GM21367 (cell line): ENCODE measurements at regions not wholly inside any gene's neighbourhood (a gene's known extent, or its start where the extent isn't known, plus 50 kb on each side); places are given as distances from the start of the nearest gene placed in this dataset.

ENCODE experiments used
- ATAC-seq: cut with Tn5 transposase; IDR thresholded peaks from one replicate; pipeline ENCODE4 v1.9.1; 2021; ENCODE audit not compliant: unreplicated experiment

DNA sequence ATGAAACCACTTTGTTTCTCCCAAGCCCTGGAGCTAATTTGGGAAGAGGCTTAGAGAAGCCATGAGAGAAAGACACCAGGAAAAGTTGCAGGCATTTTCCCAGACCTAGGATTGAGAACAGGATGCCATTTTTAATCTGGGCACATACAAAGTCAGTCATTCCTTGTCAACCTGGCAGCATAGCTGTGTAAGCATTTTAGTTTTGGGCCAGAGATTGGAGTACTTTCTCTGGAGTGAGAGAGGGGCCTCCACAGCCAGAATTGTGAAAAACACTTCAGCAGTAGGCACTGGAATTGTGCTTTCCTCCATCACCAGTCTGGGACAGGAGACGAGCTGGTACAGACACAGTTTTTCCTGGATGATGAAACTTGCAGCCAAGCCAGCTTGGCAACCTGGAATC lies 390.3 kb upstream of the DMAC1 start:
- ATAC-seq = no peak

DNA sequence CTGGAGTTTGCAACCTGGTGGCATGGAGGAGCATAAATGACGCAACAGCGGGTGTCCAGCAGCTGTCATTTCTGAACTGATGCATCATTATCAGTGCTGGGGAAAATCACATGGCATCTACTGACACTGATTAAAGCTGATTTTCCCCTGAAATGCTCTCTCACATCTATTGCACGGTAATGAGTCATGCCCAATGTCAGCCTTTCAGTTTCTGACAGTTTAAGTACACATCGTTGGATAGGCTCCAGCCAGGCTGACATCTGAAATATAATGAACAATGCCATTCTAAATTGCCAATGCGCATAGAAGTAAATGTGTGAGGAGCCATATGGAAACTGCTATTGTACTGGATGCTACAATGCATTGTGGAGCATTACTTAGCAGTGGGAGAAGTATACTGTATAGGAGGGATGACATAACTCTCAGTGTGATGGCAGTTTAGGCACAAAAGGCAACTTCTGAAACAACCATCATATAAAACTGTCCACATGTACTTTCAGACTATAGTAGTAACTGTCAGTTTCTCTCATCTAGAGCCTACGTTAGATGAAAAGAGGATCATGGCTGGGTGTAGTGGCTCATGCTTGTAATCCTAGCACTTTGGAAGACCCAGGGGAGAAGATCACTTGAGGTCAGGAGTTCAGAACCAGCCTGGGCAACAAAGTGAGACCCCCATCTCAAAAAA lies 389.3 kb upstream of the DMAC1 start:
- no peak for ATAC-seq

DNA sequence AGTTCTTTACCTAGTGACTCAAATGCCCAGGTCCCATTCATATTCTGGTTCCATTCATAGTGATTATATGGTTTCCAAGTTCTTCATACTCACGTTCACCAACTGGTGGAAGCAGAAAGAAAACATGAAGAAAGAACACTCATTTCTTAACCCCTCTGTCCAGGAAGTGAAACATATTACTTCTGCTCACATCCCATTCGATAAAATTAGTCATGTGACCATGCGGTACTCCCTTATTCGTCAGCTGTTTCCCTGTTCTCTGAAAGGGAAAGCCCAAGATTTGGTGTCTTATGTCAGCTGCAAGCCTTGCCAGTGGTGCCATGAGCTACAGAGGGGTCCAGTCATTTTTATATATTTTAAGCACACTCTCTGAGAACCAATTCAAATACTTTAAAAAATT lies 387.0 kb upstream of the DMAC1 start:
- ATAC-seq = no peak

DNA sequence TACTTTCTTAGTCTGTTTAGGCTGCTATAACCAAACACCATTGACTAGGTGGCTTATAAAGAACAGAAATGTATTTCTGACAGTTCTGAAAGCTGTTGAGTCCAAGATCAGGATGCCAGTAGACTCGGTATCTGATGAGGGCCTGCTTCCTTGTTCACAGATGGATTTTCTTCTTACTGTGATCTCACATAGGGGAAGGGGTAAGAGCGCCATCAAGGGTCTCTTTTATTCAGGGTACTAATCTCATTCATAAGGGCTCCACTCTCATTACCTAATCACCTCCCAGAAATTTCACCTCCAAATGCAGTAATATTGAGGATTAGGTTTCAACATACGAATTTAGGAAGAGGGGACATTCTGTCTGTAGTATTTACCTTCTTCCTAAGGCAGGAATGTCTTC lies 384.0 kb upstream of the DMAC1 start:
- ATAC-seq = no peak

DNA sequence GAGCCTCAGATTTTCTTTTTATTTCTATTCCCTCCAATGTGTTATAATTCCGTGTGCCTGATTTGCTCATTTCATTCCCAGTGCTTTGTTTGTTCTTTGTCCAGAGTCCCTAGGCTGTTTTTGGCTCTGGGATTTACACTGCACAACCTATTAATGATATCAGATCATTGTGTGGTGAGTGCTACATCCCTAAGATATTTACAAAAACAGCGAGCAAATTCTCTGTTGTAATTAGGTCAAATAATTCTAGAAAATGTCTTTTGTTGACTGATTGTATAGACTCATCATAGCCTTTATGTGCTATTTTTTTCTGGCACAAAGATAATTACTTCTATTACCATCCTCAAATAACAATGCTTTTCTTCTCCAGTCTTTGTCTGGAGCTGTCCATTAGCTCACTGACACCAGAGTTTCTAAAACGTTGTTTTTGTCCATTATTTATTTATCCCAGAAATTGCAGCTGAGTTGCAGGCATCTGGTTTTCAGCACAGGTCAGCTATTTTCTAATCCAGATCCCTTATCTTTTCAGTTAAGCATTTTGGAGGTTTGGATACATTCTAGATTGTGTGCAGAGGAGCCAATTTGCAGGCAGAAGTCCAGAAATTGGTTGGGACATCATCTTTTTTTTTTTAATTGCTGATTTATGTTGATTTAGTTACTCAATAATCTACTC lies 379.9 kb upstream of the DMAC1 start:
- no peak for ATAC-seq

DNA sequence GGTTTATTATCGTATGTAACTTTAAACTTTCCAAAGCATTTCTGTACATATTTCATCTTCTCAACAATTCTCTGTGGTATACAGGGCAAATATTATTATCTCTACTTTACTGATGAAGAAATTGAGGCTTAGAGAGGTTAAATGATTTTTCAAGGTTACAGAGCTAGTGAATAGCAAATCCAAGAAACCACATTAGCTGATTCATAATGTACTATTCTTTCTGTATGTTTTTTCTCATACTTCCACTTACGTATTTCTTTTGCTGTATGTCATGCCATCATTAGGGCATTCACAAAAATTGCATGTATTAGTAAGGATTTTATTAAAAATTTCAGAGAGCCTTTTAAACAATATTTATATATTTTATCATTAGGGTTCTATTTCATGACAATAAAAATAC lies 372.4 kb upstream of the DMAC1 start:
- ATAC-seq = no peak

DNA sequence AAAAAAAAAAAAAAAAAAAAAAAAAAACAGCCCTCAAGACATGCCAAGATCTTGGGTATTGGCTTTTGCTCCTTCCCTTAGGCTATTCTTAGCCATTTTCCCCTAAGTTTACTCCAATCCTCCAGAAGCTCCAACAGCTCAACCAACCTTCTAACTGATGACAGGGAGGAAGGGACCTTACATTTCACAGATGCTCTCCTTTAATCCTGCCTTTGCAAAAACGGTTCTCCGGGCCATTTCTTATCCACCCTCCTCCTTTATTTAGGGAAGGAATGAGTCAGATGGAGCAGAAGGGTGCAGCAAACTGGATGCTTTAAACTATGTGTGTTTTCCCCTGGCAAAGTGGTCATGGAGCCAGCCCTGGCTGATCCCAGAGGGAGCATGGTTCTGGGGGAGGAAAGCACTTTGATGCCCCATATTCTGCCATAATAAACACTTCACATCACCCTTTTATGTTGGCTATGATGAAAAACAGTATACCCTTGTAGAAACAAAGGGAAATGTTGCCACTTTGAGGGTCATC lies 369.4 kb upstream of the DMAC1 start:
- no peak for ATAC-seq

DNA sequence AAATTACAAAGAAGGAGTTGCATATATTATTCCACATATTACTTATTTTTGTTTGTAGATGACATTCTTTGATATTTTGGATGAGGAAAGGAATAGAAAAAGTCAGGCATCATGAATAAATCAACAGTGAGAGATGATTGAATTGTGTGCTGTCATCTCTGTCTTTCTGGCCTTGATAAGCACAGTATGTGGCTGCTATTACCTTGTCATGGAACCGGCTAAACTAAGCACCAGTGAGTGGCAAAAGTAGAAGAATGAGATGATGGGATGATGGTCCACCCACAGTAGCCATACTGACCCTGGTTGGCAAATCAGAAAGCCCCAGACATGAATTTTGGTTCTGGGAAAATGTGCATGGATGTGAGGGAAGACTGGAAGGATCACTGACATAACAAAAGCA lies 361.2 kb upstream of the DMAC1 start:
- no peak for ATAC-seq

DNA sequence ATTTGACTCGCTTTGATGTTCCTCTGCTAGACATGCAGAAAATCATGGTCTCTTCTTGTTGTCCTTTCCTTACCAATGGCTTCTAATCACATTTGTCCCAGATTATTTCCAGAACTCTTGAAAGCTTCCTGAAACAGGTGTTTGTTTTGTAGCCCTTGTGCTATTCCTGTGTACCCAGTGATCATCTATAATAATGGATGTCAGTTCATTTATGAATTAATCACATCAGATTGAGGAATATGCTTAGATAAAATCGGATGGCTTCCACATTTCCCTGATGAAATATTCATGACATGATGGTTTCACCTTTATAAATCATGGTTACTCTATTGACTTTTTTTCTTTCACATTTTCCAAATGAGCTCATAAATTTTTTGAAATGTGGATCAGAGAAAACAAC lies 359.0 kb upstream of the DMAC1 start:
- ATAC-seq = no peak

DNA sequence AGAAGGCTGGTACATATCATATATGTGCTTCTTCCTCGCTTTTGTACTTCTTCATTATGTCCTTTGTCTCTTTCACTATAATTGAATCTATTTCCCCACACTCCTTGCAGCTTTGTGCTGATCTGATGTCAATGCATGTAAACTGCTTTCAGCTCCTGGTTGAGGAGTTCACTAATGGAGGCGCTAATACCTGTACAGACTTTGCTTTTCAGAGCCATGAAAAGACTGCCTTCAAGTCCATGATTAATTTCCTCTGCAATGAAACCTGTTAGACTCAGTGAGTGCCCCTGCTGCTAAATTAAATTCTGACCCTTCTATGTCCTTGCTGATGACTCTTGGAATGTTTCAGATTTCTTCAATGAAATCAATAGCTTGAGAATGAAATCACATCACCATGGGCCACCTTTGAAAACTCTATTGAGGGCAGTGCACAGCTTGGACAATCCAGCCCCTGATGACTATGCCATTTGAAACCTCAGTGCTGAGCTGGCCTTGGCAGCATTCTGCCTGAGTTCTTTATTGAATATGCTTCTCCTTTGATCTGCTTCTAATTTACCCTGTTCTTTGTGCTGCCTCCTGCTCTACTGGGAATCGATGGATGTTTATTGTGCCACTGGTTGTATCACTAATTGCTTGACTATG lies 358.2 kb upstream of the DMAC1 start:
- ATAC-seq = no peak

DNA sequence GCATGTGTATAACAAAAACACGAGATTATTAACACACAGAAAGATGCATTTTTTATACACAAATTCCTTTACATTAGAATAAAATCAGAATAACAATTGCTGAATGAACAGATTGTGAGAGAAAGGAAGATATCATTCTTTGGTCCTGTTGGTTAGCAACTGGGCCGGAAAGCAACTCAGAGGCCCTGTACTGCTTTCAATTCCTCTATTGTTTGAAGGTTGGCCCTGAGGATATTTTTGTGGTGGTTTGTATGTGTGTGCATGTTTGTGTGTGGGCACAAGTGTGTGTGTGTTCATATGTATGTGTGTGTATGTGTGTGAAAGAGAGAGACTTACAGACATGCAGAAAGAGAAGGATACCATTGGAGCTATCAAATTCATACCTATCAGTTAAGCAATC lies 356.8 kb upstream of the DMAC1 start:
- no peak for ATAC-seq

DNA sequence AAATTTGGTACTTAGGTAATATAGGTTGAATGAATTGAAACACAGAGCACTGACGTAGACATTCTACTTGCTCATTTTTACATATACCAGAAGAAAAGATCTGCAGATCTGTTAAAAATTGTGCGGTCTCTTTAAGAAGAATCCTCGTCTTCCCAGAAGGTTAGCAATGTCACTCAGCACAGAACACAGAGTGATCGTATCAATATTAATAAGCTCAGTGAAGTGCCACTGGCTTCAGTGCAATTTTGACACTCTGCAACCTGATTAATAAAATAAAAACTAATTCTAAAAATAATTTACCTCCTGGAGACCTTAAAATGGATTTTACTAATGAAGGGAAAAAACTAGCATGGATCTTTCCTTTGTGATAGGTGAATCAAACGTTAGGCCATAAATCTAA lies 356.1 kb upstream of the DMAC1 start:
- no peak for ATAC-seq

DNA sequence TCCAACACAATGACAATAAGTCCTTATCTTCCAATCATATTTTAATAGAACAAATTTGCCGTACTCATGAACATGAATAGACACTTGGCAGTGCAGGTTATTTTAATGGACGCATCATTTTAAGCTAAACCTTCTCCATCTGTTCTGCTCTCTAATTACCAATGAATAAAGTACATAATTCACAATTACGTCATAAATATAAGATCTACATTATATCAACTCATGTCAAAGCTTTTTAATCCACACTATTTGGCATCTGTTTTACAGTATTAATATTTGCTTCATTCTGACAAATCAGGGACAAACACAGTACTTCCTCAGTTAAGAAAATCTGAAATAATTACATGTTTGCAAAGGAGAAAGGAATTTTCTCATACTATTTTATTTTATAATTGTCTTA lies 344.1 kb upstream of the DMAC1 start:
- no peak for ATAC-seq

DNA sequence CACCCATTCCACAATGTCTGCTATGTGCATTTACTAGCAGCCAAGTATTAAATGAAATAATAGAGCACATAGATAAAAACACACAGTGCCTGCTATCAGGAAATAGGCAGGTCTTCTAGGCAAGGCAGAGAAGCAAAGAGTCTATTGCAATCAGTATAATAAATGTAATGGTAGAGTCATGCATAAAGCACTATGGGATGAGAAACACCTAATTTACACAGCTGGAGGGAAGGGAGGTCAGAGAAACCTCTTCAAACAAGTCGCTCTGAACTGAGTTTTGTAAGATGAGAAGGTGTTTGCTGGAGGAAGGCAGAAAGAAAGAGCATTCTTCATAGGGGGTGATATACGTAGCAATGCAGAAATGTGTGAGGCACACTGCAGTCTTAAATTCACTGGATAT lies 341.0 kb upstream of the DMAC1 start:
- ATAC-seq = no peak

DNA sequence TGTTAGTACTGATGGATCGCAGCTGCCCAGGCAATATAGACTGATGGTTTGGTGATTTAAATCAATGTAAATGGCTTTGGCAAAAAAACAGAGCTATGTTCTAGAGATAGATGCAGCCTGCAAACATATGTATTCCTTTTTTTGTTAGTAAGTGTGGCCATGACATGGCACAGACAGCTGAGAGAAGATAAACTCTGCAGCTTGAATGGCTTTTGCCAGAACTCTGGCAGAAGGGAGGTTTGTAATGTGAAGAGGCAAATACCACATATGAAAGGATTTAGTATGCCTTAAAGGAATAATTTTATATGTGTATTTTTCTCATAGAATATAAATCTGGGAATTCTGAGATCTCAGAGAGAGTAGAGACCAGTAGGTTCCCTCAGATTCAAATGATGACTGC lies 340.2 kb upstream of the DMAC1 start:
- no peak for ATAC-seq

DNA sequence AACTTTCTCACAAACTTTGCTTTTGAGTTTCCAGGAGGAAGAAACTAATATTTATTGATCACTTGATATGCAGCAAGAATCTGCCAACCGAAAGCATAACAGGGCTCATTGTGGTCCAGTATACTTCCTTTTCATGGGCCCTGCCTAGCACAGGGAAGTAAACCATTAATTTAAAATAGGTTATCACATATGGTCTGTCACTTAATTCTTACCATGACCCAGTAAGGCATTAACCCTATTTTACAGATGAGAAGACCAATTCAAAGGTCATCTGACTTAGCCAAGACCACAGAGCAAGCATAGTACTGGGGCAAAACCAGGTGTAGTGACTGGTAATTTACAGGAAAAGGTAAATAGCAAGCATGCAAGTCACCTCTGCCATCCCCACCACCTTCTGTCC lies 336.9 kb upstream of the DMAC1 start:
- no peak for ATAC-seq

DNA sequence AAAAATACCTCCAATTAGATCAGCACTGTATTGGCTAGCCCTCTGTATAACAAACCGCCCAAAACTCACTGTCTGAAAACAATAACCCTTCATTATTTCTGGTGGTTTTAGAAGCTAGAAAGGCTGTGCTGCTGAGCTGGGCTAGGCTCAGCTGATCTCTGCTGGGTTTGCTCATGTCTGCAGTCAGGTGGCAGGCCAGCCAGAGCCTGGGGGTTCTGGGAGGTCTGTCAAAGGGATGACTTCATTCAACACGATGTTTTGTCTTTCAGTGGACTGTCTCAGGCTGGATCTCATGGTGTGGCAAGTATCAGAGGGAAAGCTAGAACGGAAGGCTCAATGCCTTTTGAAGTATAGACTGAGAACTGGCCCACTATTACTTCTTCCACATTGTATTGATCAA lies 335.1 kb upstream of the DMAC1 start:
- ATAC-seq = no peak

DNA sequence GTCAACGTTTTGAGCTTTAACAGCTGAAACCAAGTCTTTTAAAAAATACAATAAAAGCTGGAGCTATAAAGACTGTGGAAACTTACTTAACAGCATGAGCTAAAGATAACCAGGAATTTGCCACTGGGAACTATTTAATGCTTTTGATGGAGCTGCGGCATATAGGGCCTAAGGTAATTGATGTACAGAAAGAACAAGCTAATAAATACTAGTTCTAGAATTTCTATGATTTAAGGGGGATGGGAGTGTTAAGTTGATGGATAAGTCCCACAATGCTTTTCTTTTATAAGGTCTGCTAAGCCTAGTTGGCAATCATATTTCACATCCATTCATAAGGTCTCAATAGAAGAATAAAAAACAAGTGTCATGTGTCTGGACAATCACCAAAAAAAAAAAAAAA lies 334.0 kb upstream of the DMAC1 start:
- ATAC-seq = no peak

DNA sequence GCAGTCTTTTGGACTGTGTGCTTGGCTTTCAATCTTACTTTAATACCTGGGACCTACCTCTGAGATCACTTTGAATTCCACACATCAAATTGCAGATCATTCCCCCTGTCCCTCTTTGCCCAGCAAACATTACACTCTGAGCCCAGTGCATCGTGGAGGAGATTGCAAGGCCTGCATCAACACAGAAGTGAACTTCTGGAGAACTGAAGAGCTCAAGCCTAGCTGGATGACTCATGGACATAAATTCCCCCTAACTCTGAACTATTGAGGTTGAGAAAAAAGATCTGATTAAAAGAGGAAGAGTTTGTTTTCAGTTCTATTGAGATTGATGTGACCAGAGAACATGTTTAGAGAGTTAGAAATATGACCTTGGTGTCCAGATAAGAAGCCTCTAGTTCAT lies 316.0 kb upstream of the DMAC1 start:
- no peak for ATAC-seq

DNA sequence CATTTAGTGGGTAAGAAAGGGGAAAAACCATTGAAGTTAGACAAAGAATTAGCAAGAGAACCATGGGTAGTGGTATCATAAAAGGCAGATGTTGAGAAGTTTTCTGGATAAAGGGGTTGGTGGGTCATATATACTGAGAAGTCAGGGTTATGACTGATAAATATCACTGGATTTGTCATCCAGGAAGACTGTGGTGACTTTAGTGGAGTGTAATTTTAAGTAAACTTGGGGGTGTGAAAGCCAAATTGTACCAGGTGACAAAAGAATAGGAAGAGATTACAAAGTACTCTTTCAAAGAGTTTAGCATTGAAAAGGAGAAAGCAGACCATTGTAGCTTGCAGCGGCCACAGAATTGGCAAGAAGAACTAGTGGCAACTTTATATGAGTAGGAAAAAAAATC lies 315.2 kb upstream of the DMAC1 start:
- no peak for ATAC-seq

DNA sequence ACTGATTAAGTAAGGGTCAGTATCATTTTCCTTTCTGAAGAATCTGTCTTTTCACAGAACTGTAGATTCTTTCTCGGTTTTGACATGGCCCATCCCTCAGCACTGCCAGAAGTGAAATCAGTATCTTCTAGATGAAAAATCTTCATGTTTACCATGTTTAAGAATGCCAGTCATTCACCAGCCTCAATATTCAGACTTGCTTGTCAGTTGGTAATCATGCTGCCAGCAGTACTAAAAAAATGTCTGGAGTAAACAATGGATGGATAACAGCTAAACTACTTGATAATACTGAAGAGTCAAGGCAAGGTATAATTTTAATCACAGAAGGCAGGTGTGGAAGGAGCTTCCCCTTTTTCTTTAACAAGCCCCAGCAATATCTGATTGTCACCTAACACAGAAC lies 306.8 kb upstream of the DMAC1 start:
- ATAC-seq = no peak

DNA sequence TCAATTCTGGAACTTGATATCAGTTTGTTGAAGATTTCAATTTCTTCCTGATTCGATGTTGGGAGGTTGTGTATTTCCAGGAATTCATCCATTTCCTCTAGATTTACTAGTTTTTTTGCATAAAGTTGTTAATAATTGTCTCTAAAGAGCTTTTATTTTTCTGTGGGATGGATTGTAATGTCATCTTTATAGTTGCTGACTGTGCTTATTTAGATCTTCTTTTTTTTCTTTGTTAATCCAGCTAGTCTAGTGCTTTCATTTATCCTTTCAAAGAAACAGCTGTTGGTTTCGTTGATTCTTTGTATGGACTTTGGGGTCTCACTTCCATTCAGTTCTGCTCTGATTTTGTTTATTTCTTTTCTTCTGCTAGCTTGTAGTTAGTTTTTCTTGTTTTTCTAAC lies 302.0 kb upstream of the DMAC1 start:
- ATAC-seq = no peak
